Breast epithelium (tissue), 3 donors: ENCODE measurements at regions not wholly inside any gene's neighbourhood (a gene's known extent, or its start where the extent isn't known, plus 50 kb on each side); places are given as distances from the start of the nearest gene placed in this dataset.

ENCODE experiments used
- CTCF ChIP-seq, 3 donors: fragments of 450-650 bp; IDR thresholded peaks; one replicate each; pipeline ENCODE4 v1.5.1; 2016 to 2017; ENCODE audit warnings: antibody characterized with exemption in 3 of 3, mild to moderate bottlenecking in 3 of 3, moderate library complexity in 3 of 3
- POLR2A ChIP-seq: fragments of 450-650 bp; IDR thresholded peaks from one replicate; pipeline ENCODE4 v1.6.1; 2016; ENCODE audit warnings: antibody characterized with exemption, mild to moderate bottlenecking, moderate library complexity
- POLR2AphosphoS5 ChIP-seq, 3 donors: sonication (generic); formaldehyde crosslinking; IDR thresholded peaks; one replicate each; pipeline ENCODE4 v1.6.1; 2017; ENCODE audit warnings: antibody characterized with exemption in 3 of 3

GRCh38 chr4:71132486-71132885, 139.0 kb downstream of the DCK start:
- no peak for TF ChIP-seq CTCF (IDR thresholded peaks at IDR 0.05)
- TF ChIP-seq POLR2A, result no peak
- no peak for TF ChIP-seq POLR2AphosphoS5 (IDR thresholded peaks at IDR 0.05)
